ENCODE measurements at regions not wholly inside any gene's neighbourhood (a gene's known extent, or its start where the extent isn't known, plus 50 kb on each side); places are given as distances from the start of the nearest gene placed in this dataset.

- no peak overlapping the region for H3K4me3 ChIP-seq (ENCODE audit: low read depth, low read length)
- Mint-ChIP-seq H3K27me3 (ENCODE audit: insufficient read depth, unreplicated experiment) (no peaks in the 10 kb centered on the region), H3K27ac (ENCODE audit: unreplicated experiment) (no peak overlapping the region), H3K4me3 (ENCODE audit: unreplicated experiment) (no peak overlapping the region), H3K36me3 (ENCODE audit: insufficient read depth, unreplicated experiment) (no peaks in the 10 kb centered on the region), H3K4me1 (ENCODE audit: low read depth, unreplicated experiment) (no peaks in the 10 kb centered on the region), H3K9me3 (ENCODE audit: unreplicated experiment) (peaks cover 22% of the 10 kb centered on the region)
- ChIA-PET CTCF (no interaction called here), POLR2A (no interaction called here)
- TF ChIP-seq CTCF (IDR thresholded peaks at IDR 0.05; ENCODE audit: insufficient read depth in 1 of 2, low read depth in 1 of 2, low read length in 1 of 2, severe bottlenecking in 1 of 2, unreplicated experiment in 1 of 2), result no peak
- H3K4me1 ChIP-seq, result no peaks in the 10 kb centered on the region
- DNase-seq, result no peak
- H3K27me3 ChIP-seq (replicated peaks; ENCODE audit: control insufficient read depth, insufficient read depth, low read length), result no peaks in the 10 kb centered on the region
- H3K9me3 ChIP-seq, result no peaks in the 10 kb centered on the region
- H3K36me3 ChIP-seq (ENCODE audit: control insufficient read depth, insufficient read depth, low read length), result no peaks in the 10 kb centered on the region
- intact Hi-C loops (cut with micrococcal nuclease; ENCODE audit: unreplicated experiment), result no loop called here
- BruUV-seq (replicated peaks), result no TSS peak
Observed at GRCh38 chr6:137683916-137684315, 183.1 kb upstream of the TNFAIP3 start.

GRCh38 chr6:137685798-137686375 is 181.2 kb upstream of the TNFAIP3 start:
- ChIA-PET POLR2A (no interaction called here), CTCF (no interaction called here)
- Histone ChIP-seq H3K4me1 (no peaks in the 10 kb centered on the region), H3K4me3 (ENCODE audit: low read depth, low read length) (no peak overlapping the region), H3K27me3 (replicated peaks; ENCODE audit: control insufficient read depth, insufficient read depth, low read length) (no peaks in the 10 kb centered on the region), H3K9me3 (no peaks in the 10 kb centered on the region), H3K36me3 (ENCODE audit: control insufficient read depth, insufficient read depth, low read length) (no peaks in the 10 kb centered on the region)
- no peaks in the 10 kb centered on the region for H3K27me3 Mint-ChIP-seq (ENCODE audit: insufficient read depth, unreplicated experiment)
- TF ChIP-seq CTCF (IDR thresholded peaks at IDR 0.05; ENCODE audit: insufficient read depth in 1 of 2, low read depth in 1 of 2, low read length in 1 of 2, severe bottlenecking in 1 of 2, unreplicated experiment in 1 of 2), result no peak
- intact Hi-C loops (cut with micrococcal nuclease; ENCODE audit: unreplicated experiment), result no loop called here
- no peaks in the 10 kb centered on the region for H3K36me3 Mint-ChIP-seq (ENCODE audit: insufficient read depth, unreplicated experiment)
- H3K27ac Mint-ChIP-seq (ENCODE audit: unreplicated experiment), result no peak overlapping the region
- no peaks in the 10 kb centered on the region for H3K4me1 Mint-ChIP-seq (ENCODE audit: low read depth, unreplicated experiment)
- BruUV-seq (replicated peaks), result no TSS peak
- no peak for DNase-seq
- peaks cover 20% of the 10 kb centered on the region for H3K9me3 Mint-ChIP-seq (ENCODE audit: unreplicated experiment)
- no peak overlapping the region for H3K4me3 Mint-ChIP-seq (ENCODE audit: unreplicated experiment)

GRCh38 chr6:137687818-137688217 is 179.2 kb upstream of the TNFAIP3 start:
- Mint-ChIP-seq H3K27me3 (ENCODE audit: insufficient read depth, unreplicated experiment) (no peaks in the 10 kb centered on the region), H3K4me3 (ENCODE audit: unreplicated experiment) (no peak overlapping the region), H3K9me3 (ENCODE audit: unreplicated experiment) (peaks cover 23% of the 10 kb centered on the region), H3K27ac (ENCODE audit: unreplicated experiment) (no peak overlapping the region), H3K4me1 (ENCODE audit: low read depth, unreplicated experiment) (no peaks in the 10 kb centered on the region), H3K36me3 (ENCODE audit: insufficient read depth, unreplicated experiment) (no peaks in the 10 kb centered on the region)
- DNase-seq, result no peak
- BruUV-seq (replicated peaks), result no TSS peak
- Histone ChIP-seq H3K27me3 (replicated peaks; ENCODE audit: control insufficient read depth, insufficient read depth, low read length) (no peaks in the 10 kb centered on the region), H3K9me3 (no peaks in the 10 kb centered on the region), H3K4me1 (no peaks in the 10 kb centered on the region), H3K4me3 (ENCODE audit: low read depth, low read length) (no peak overlapping the region), H3K36me3 (ENCODE audit: control insufficient read depth, insufficient read depth, low read length) (no peaks in the 10 kb centered on the region)
- intact Hi-C loops (cut with micrococcal nuclease; ENCODE audit: unreplicated experiment), result no loop called here
- no peak for TF ChIP-seq CTCF (IDR thresholded peaks at IDR 0.05; ENCODE audit: insufficient read depth in 1 of 2, low read depth in 1 of 2, low read length in 1 of 2, severe bottlenecking in 1 of 2, unreplicated experiment in 1 of 2)
- CTCF ChIA-PET, result no interaction called here
- POLR2A ChIA-PET, result no interaction called here

Measured in Caco-2 (cell line).